Sigmoid colon (tissue), 6 donors: ENCODE measurements at regions not wholly inside any gene's neighbourhood (a gene's known extent, or its start where the extent isn't known, plus 50 kb on each side); places are given as distances from the start of the nearest gene placed in this dataset.
A peak's percentile ranks its signal among the peaks of the same experiment; 100 is the strongest.

Experiments
- DNase-seq: peaks from one replicate; pipeline ENCODE4 v3.0.0-alpha.2; 2019
- H3K27ac ChIP-seq, 4 donors: fragments of 200-600 bp; sonication (generic); one replicate each; pipeline ENCODE4 v1.5.1; 2016 to 2019; ENCODE audit warnings: mild to moderate bottlenecking in 1 of 4
- H3K27me3 ChIP-seq, 3 donors: fragments of 200-600 bp; sonication (generic); one replicate each; pipeline ENCODE4 v1.5.1; 2019; ENCODE audit warnings: mild to moderate bottlenecking in 1 of 3
- H3K36me3 ChIP-seq, 4 donors: fragments of 200-600 bp; sonication (generic); one replicate each; pipeline ENCODE4 v1.5.1; 2016 to 2019
- H3K4me1 ChIP-seq, 4 donors: fragments of 200-600 bp; sonication (generic); one replicate each; pipeline ENCODE4 v1.5.1; 2017 to 2019
- H3K4me3 ChIP-seq, 4 donors: fragments of 200-600 bp; sonication (generic); one replicate each; pipeline ENCODE4 v1.5.1; 2017 to 2019; ENCODE audit warnings: mild to moderate bottlenecking in 2 of 4, moderate library complexity in 1 of 4
- H3K9me3 ChIP-seq, 4 donors: fragments of 200-600 bp in 3 of 4; sonication (generic) in 3 of 4; one replicate each; pipeline versions ENCODE4 v1.5.1 to v1.6.1; 2013 to 2019
- EP300 ChIP-seq, 4 donors: sonication (generic); formaldehyde crosslinking; IDR thresholded peaks; one replicate each; pipeline ENCODE4 v1.6.1; 2017; ENCODE audit warnings: antibody characterized with exemption in 4 of 4
- POLR2A ChIP-seq, 2 donors: fragments of 450-650 bp; IDR thresholded peaks; one replicate each; pipeline ENCODE4 v1.6.1; 2016; ENCODE audit warnings: antibody characterized with exemption in 2 of 2, mild to moderate bottlenecking in 2 of 2, moderate library complexity in 2 of 2
- POLR2AphosphoS5 ChIP-seq, 4 donors: sonication (generic); formaldehyde crosslinking; IDR thresholded peaks; one replicate each; pipeline ENCODE4 v1.6.1; 2017; ENCODE audit warnings: antibody characterized with exemption in 4 of 4
- WGBS, 2 donors: extraction: QIAGEN DNeasy Blood & Tissue Kit; methylation state at CpG; one replicate each; pipeline ENCODE4 v1.1.7; 2013; 5-methylcytosine and 5-hydroxymethylcytosine counted together
- intact Hi-C: fragments of 100-400 bp; cut with DNase I; formaldehyde crosslinking; loops from one replicate; pipeline ENCODE4 v1.15.1; 2023
- TF ChIP-seq, protein P1 (sequence below), 4 experiments: fragments of 450-650 bp in 3 of 4; fragments of 200-600 bp in 1 of 4; IDR thresholded peaks; one replicate each; pipeline ENCODE4 v1.5.1; 2016 to 2019; ENCODE audit warnings: antibody characterized with exemption in 4 of 4, mild to moderate bottlenecking in 3 of 4, moderate library complexity in 2 of 4
- donor health status: healthy with polysubstance abuse.
- donor health status: healthy.

DNA sequence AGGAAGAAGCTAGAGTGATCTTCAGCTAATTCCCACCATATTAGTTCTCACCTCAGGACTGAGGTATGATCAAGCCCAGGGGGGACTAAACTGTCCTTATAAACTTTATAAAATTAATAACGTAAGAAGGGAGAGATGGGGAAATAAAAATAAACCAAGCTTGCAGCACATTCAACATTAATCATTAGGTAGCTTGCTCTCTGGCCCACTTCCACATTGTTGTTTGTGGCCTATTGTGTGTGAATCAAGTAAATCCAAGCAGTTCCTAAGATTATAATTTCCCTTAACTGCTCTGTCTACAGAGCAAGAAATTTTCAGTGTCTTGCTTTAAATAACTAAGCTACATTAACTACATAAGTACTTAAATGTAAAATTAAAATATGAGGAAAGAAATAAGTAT lies 131.3 kb upstream of the ABCA1 start:
- Histone ChIP-seq H3K27me3 (no peaks in the 10 kb centered on the region), H3K9me3 (no peaks in the 10 kb centered on the region), H3K27ac (no peak overlapping the region), H3K36me3 (no peaks in the 10 kb centered on the region), H3K4me1 (peaks cover 0 to 16% (median 13%) of the 10 kb centered on the region in 4 donors), H3K4me3 (no peak overlapping the region)
- 74 to 85% methylated on average over 1 of the region's 1 CpG for WGBS, 2 donors
- intact Hi-C loops: no loop called here
- TF ChIP-seq, protein P1, sequence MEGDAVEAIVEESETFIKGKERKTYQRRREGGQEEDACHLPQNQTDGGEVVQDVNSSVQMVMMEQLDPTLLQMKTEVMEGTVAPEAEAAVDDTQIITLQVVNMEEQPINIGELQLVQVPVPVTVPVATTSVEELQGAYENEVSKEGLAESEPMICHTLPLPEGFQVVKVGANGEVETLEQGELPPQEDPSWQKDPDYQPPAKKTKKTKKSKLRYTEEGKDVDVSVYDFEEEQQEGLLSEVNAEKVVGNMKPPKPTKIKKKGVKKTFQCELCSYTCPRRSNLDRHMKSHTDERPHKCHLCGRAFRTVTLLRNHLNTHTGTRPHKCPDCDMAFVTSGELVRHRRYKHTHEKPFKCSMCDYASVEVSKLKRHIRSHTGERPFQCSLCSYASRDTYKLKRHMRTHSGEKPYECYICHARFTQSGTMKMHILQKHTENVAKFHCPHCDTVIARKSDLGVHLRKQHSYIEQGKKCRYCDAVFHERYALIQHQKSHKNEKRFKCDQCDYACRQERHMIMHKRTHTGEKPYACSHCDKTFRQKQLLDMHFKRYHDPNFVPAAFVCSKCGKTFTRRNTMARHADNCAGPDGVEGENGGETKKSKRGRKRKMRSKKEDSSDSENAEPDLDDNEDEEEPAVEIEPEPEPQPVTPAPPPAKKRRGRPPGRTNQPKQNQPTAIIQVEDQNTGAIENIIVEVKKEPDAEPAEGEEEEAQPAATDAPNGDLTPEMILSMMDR (IDR thresholded peaks at IDR 0.05): no peak
- TF ChIP-seq EP300 (IDR thresholded peaks at IDR 0.05) (no peak), POLR2A (IDR thresholded peaks at IDR 0.05) (no peak), POLR2AphosphoS5 (IDR thresholded peaks at IDR 0.05) (no peak)
- DNase-seq: no peak

DNA sequence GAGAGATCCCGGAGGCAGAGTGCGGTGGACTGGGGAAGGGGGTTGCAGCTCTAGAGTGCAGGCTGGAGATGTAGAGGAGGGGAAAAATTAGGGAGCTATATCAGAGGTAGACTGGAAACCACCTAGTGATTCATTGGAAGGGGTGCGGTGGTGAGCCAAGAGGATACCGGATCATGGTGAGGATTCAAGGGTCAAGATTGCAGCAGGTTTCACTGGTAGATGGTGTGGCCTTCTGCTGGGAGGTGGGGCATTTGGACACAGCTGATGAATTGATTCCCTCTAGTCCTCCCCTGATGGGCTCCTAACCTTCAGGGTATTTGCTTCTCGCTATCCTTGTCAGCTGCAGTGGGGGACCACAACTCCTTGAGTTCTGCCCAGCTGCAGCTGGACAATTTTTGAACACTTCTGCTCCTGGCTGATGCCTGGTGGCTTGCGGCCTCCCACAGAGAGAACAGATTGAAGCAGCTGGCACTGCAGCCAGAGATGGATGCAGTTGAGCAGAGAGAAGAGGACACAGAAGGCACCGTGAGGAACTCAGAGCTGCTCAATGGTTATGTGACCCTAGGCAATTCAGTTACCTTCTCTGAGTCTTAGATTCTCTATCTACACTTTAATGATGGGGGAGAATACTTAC lies 134.4 kb upstream of the ABCA1 start:
- no peaks in the 10 kb centered on the region for H3K27me3 ChIP-seq
- no peak overlapping the region for H3K27ac ChIP-seq
- intact Hi-C loops: loop anchor here (5.0 kb wide), 2 partner anchors 185 to 190 kb away; no protein-coding TSS in a partner anchor
- no peak for DNase-seq
- no peak for TF ChIP-seq POLR2AphosphoS5 (IDR thresholded peaks at IDR 0.05)
- TF ChIP-seq, protein P1 (IDR thresholded peaks at IDR 0.05): no peak
- TF ChIP-seq EP300 (IDR thresholded peaks at IDR 0.05): no peak
- peaks cover 0 to 32% (median 26%) of the 10 kb centered on the region in 4 donors for H3K4me1 ChIP-seq
- no peaks in the 10 kb centered on the region for H3K36me3 ChIP-seq
- H3K4me3 ChIP-seq: no peak overlapping the region
- H3K9me3 ChIP-seq: no peaks in the 10 kb centered on the region
- WGBS, 2 donors: 85 to 89% methylated on average over 7 of the region's 7 CpGs

DNA sequence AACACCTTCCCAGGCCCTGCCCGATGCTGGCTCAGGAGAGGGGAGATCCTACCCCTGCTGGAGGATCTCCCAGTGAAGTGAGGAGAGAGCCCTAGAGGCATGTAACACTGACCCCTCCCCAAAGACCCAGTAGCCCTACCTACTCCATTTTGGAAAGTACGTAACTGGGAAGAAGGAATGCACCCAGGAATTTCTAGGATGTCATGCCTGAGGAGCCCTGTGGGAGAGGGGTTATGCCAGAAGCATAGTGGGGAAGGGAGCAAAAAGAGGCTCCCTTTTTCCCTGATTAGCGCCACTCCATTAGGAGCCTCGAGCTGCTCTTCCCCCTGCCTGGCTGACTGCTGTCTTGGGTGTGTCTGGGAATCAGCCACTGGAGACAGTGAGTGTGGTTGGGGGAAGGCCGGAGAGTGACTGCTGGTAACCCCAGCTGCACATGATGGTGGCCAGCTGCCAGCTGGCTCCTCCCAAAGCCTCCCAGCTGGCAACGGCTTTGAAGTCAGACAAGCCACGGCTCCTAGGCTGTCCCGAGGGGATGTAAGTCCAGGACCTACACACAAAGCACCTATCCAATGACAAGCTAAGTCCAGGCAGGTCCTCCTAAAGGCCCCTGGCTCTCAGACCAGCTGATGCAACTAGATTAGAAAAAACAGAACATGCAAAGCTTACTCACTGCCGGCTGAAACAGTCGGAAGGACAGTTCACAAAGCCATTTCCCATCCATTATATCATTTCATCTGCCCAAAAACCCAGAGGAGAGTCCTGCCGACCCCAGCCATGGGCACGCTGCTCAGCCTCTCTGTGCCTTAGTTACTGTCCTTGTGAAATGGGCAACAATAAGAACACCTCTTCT lies 136.5 kb upstream of the ABCA1 start:
- H3K27me3 ChIP-seq: no peaks in the 10 kb centered on the region
- intact Hi-C loops: loop anchor here (1.0 to 5.0 kb wide), 6 partner anchors 73 to 192 kb away; no protein-coding TSS in a partner anchor
- peaks cover 0 to 38% (median 26%) of the 10 kb centered on the region in 4 donors for H3K4me1 ChIP-seq
- DNase-seq: peak; percentile 99
- no peak overlapping the region for H3K4me3 ChIP-seq
- no peaks in the 10 kb centered on the region for H3K36me3 ChIP-seq
- peak; percentile 68 to 89 (median 86) for TF ChIP-seq EP300 (IDR thresholded peaks at IDR 0.05)
- TF ChIP-seq, protein P1 (IDR thresholded peaks at IDR 0.05): no peak
- TF ChIP-seq POLR2A (IDR thresholded peaks at IDR 0.05): peak; percentile 24 to 47
- peak; percentile 87 to 95 (median 92) for TF ChIP-seq POLR2AphosphoS5 (IDR thresholded peaks at IDR 0.05)
- WGBS, 2 donors: 10 to 27% methylated on average over 12 of the region's 12 CpGs
- peak overlapping the region; percentile 83 to 87 (median 87) for H3K27ac ChIP-seq
- H3K9me3 ChIP-seq: peaks cover 0 to 3% (median 0%) of the 10 kb centered on the region in 4 donors

DNA sequence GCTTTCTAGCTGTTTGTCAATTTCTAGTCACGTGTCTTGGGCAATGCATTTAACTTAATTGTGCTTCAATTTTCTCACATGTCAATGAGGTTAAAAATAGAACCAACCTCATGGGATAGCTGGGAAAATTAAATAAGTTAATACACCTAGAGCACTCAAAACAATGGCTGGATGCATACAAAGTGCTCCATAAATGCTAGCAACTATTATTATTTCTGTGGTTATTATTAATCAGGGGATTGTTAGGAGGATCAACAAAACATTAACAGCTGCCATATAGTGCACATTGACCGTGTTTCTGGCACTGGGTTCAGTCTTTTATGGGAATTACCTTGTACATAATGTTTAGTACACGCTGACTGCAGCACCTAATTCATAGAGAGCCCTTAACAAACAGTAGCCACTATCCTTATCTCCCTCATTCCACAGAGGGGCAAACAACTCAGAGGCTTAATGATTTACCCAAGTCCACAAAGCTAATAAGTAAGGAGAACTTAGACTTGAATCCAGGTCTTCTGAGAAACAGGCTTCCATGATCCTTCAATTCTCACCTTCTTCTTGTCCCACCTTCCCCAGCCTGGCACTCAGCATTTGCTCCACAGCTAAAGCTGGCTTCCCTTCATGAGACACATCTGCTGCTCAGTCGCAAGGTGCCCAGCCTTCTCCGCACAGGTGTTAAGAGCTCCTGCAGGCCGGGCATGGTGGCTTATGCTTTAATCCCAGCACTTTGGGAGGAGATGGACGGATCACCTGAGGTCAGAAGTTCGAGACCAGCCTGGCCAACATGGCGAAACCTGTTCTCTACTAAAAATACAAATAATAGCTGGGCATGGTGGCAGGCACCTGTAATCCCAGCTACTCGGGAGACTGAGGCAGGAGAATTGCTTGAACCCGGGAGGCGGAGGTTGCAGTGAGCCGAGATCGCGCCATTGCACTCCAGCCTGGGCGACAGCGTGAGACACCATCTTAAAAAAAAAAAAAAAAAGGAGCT lies 137.4 kb upstream of the ABCA1 start:
- Histone ChIP-seq H3K4me3 (no peak overlapping the region), H3K27ac (peak overlapping the region; percentile 83 to 87 (median 87)), H3K36me3 (no peaks in the 10 kb centered on the region), H3K9me3 (peaks cover 0 to 3% (median 0%) of the 10 kb centered on the region in 4 donors), H3K27me3 (no peaks in the 10 kb centered on the region), H3K4me1 (peaks cover 0 to 38% (median 26%) of the 10 kb centered on the region in 4 donors)
- DNase-seq: no peak
- 74 to 85% methylated on average over 17 of the region's 17 CpGs for WGBS, 2 donors
- TF ChIP-seq, protein P1 (IDR thresholded peaks at IDR 0.05): no peak
- TF ChIP-seq POLR2AphosphoS5 (IDR thresholded peaks at IDR 0.05) (no peak), POLR2A (IDR thresholded peaks at IDR 0.05) (no peak), EP300 (IDR thresholded peaks at IDR 0.05) (no peak)
- intact Hi-C loops: loop anchor here (2.0 to 5.0 kb wide), 3 partner anchors 82 to 139 kb away; no protein-coding TSS in a partner anchor
